Fibroblast of skin of left biceps (primary cell): ENCODE measurements at regions not wholly inside any gene's neighbourhood (a gene's known extent, or its start where the extent isn't known, plus 50 kb on each side); places are given as distances from the start of the nearest gene placed in this dataset.
"Not testable (repeated sequence)": the region's sequence is repeated elsewhere in the genome, so short reads cannot be mapped to it uniquely, and the experiment has no call there.

ENCODE experiments used
- DNase-seq, 2 experiments: peaks; one replicate each; pipeline ENCODE4 v3.0.0-alpha.2; 2013; ENCODE audit warnings: low read depth in 2 of 2

GRCh38 chr15:75792236-75792635, 51.0 kb upstream of the UBE2Q2 start:
- not testable (repeated sequence) for DNase-seq

GRCh38 chr15:75791337-75791713, 51.9 kb upstream of the UBE2Q2 start:
- no peak for DNase-seq

- DNase-seq: no peak
Observed at GRCh38 chr15:75790631-75791336, 52.5 kb upstream of the UBE2Q2 start.

DNA sequence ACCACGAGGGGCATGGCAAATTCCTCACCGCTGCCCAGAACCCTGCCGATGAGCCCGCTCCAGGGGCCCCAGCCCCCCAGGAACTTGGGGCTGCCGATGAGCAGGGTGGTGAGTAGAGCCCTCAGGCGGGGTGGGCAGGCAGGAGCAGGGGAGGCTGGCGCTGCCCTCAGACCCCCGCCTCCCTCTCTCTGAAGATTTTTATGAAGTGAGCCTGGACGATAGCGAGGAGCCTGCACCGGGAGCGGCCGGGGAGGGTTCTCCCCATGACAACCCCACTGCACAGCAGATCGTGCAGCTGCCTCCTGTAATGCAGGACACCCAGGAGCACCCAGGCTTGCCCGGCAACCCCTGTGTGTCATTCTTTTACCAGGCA, 56.7 kb upstream of the UBE2Q2 start:
- no peak for DNase-seq

- no peak for DNase-seq
Observed at GRCh38 chr15:75785771-75786574, 57.3 kb upstream of the UBE2Q2 start.

GRCh38 chr15:75784511-75785480, 58.5 kb upstream of the UBE2Q2 start:
- DNase-seq: not testable (repeated sequence)

GRCh38 chr15:75783566-75783965, 59.7 kb upstream of the UBE2Q2 start:
- DNase-seq: not testable (repeated sequence)

DNA sequence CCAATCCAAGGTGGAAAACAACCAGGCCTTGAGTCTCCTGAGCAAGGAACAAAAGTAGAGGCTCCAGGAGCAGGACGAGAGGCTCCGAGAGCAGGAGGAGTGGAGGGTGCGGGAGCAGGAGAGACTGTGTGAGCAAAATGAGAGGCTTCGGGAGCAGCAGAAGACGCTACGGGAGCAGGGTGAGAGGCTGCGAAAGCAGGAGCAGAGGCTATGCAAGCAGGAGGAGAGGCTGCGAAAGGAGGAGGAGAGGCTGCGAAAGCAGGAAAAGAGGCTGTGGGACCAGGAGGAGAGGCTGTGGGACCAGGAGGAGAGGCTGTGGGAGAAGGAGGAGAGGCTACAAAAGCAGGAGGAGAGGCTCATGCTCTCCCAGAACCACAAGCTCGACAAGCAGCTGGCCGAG, 60.3 kb upstream of the UBE2Q2 start:
- DNase-seq: no peak

GRCh38 chr15:75780995-75781394, 62.3 kb upstream of the UBE2Q2 start:
- DNase-seq: not testable (repeated sequence)

- no peak for DNase-seq
Observed at GRCh38 chr15:75779504-75779903, 63.7 kb upstream of the UBE2Q2 start.

- DNase-seq: peak; percentile 3 to 13
Observed at GRCh38 chr15:75776871-75777610, 64.4 kb upstream of the CSPG4 start.

- DNase-seq: peak; percentile 33 to 48
Observed at GRCh38 chr15:75776065-75776423, 63.4 kb upstream of the CSPG4 start.

- no peak for DNase-seq
Observed at GRCh38 chr15:75775296-75776064, 62.8 kb upstream of the CSPG4 start.

DNA sequence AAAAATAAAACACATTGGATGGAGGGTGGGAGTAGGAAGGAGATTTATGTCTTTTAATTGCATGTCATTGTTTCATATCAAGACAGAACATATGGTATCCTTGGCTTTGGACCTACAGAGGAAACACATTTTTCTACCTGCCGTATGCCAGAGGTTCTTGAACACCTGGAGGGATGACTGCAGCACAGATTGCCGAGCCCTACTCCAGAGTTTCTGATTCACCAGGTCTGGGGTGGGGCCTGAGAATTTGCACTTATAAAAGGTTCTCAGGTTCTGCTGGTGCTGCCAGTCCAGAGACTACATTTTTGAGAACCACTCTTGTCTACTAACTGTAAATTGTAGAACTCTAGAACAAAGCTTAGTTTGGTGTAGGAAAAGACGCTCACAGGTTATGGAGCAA, 61.3 kb upstream of the CSPG4 start:
- not testable (repeated sequence) for DNase-seq

DNA sequence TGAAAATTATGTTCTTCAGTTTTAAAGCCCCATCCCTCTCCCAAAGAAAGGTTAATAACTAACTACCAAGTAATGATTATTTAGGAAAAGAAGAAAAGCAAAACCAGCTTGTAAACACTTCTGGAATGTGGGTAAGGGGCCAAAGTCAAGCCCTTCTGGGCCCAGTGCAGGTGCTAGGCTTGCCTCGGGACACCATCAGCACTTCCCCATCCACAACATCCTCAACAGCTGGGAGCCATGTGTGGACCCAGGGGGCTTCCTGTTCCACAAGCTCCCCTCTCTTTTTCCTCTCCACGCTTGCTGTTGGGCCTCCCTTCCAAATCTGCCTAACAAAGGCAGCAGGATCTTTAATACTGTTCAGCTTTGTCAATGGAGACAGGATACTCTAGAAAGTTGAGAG, 58.4 kb upstream of the CSPG4 start:
- DNase-seq: not testable (repeated sequence)

DNA sequence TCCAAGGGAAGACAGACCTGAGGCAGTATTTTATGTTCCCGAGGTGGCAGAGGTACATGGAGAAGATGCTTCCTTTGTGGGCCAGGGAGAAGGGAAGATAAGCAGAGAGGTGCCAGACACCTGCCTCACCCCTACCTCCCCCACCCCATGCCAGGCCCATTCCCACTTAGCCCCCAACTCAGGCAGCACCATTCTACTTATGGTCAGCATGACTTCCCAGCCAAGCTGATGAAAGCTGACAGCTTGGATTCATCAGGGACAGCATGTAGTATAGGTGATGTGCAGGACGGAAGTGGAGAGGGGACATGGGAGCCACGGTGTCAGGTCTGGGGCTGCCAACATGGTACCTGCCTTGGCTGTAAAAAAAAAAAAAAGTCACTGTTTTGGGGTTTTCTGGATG, 57.5 kb upstream of the CSPG4 start:
- DNase-seq: no peak

DNA sequence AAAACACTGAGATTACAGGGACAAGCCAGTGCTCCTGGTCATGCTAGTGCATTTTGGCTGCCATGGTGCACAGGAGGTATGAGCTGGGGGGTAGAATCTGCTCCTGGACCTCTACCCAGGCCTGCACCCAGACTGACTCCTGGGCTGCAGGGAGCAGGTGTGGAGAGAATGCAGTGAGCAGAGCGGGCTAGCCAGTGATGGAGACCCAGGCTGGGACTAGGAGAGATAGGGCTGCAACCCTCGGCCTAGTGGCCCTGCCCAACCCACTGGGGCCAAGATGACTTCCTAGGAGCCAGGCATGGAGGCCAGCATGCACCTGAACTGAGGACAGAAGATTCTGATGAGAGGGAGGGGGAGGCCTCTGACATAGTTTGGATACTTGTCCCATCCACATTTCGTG, 55.9 kb upstream of the CSPG4 start:
- DNase-seq: not testable (repeated sequence)

- not testable (repeated sequence) for DNase-seq
Observed at GRCh38 chr15:75765551-75766305, 53.1 kb upstream of the CSPG4 start.

DNA sequence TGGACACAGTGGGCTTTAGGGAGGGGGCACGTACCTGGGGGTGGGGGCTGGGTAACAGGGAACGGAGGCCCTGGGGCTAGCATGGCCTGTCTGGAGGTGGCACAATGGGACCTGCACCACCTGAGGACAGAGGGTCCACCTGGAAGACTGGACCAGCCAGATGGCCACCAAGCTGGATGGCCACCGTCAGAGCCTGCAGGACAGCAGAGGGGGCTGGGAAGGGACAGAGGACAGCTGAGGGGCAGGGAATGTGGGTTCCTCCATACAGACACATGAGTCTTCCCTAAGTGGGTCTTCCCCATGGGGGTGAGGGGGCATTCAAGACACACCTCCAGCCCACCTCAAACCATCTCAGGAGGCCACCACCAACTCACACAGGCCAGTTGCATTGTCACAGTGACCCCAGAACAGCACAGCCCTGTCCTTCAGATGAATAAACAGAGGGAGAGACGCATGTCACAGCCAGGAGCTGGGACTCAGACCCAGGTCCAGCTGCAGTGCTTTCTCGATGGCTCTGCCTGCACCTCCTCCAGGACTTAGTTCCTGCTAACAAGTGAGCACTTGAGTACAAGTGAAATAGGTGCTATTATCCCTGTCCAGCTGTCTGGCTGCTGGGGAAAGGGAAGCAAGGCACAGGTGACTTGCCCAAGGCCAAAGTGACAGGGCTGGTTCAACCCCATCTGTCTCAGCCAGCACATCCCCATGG, 52.4 kb upstream of the CSPG4 start:
- not testable (repeated sequence) for DNase-seq
